Activated CD8-positive, alpha-beta memory T cell treated with anti-CD3 and anti-CD28 coated beads, Interleukin-2, amount 50 U/mL, for 1 hour (primary cell): ENCODE measurements at regions not wholly inside any gene's neighbourhood (a gene's known extent, or its start where the extent isn't known, plus 50 kb on each side); places are given as distances from the start of the nearest gene placed in this dataset.

Source experiments
- DNase-seq: peaks from one replicate; pipeline ENCODE4 v3.0.0-alpha.2; 2020; ENCODE audit errors: extremely low read depth

DNA sequence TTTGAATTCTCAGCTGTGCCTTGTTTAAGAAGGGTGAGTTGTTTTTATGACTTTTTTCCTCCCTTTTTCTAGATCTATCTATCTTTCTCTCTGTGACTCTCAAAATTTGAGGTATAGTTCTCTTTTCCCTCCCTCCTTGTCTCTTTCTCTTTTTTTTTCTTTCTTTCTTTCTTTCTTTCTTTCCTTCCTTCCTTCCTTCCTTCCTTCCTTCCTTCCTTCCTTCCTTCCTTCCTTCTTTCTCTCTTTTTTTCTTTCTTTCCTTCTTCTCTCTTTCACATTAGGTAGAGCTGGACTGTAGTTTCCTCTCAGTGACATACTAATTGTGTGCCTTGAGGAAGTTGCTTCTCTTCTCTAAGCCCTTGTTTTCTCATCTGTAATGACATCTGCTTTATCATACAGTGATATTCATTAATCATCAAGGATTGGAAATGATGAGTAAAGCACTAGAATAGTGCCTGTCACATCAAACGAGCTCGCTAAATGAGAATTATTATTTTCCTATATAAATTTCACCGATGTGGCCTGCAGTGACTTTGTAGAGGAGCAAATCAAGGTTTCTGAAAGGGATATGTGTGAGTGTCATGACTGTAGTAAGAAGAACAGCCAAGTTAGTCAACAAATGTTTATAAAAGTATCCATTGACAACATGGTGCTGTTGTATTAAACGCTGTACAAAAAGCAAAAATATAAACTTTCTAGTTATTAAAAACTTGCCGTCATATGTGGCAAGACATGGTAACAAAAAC, 78.9 kb upstream of the SLC38A2 start:
- DNase-seq, result no peak

DNA sequence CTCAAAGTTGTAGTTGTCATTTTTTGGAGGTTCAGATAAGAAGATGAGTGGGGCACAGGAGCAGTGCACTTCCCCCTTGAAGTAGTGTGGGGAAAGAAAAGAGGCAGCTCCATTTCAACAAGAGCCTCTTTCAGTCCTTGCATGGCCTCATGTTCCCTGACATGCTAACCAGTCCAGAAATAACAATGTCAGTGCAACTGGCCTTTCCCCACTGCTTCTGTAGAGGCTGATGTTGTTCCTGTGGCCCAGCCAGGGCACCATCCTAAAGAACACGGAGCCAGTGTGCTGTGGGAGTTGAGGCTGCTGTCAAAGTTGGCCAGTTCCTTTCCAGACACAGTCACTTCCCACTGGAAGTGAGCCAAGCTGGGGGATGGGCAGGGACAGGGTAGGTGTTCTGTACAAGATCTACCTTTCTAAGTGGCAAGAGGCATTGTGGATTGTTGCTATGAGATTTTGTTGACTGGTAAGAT, 77.7 kb upstream of the SLC38A2 start:
- no peak for DNase-seq

DNA sequence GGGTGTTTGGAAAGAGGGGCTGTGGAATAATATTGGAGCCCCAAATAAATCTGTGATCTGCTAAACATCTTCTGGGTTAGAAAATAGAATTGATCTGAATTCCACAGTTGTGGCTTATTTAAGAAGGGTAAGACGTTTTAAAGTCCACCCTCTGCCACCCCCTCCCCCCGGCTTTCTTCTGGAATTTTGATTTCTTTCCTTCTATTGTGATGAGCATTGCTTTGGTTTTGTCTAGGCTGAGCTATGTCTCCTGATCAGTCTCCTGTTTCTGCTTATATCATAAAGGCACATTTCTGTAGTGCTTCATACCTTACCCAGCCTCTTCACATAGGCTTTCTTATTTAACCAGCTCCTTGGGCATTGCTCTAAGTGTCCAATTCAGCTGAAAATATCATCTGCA, 77.3 kb upstream of the SLC38A2 start:
- no peak for DNase-seq

DNA sequence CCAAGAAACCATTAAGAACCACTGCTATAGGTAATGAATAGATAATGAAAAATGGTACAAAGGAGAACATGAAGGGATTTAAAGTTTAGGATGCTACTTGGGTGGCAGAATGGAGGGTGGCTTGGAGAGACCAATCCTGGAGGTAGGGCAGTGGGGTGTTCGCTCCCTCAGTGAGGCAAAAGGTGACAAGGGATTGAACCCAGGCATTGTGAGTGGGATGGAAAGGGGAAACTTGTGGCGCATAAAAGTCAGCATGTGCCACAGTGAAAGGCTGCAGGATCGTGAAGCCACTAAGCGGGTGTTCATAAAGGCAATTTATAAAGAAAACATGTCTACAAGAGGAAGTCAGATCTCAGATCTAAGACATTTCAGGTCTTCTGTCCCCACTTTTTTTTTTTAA, 76.7 kb upstream of the SLC38A2 start:
- no peak for DNase-seq

DNA sequence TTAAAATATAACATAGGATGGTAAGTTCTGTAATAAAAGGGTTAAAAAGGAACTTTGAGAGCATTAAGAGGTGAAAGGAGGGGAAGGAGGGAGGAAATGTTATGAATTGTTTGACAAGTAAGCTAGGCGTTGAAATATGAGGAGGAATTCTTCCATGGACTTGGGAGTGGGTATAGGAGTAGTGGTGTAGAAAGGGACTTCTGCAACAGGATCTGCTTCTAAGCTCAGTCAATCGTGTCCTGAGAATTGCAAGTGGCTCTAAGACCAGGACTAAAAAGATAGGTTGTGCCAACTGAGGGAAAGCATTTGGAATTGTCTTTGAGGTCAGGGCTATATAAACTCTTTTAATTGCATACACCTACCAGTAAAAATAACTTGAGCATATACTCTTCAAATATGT, 74.1 kb upstream of the SLC38A2 start:
- no peak for DNase-seq

DNA sequence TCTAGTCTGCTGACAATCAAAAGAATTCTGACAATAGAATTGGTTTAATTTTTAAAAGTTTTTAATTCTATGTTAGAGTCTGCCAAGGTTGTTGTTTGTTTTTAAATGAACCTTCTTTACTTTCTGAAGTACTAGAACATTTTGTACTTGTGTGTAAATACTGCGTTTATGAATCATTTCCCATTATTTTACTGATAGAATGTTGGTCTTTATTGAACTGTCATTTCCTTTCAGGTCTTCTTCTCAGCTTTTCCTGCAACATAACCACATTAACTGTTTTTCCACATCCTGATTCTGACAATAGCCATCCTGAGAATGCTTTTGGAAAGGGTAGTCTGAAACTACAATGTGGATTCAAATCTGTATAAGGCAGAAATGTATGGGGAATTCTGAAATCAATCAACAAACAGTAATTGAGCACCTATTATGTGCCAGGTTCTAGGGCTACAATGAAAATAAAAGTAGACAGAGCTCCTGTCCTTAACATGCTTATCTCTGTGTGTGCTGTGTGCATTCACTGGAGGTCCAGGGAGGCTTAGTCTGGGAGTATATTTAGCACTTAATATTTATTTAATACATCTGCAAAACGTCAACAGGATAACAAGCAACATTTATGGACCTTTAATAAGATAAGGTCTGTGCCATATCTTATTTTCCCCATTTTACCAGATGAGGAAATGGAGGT, 73.1 kb upstream of the SLC38A2 start:
- DNase-seq, result no peak

DNA sequence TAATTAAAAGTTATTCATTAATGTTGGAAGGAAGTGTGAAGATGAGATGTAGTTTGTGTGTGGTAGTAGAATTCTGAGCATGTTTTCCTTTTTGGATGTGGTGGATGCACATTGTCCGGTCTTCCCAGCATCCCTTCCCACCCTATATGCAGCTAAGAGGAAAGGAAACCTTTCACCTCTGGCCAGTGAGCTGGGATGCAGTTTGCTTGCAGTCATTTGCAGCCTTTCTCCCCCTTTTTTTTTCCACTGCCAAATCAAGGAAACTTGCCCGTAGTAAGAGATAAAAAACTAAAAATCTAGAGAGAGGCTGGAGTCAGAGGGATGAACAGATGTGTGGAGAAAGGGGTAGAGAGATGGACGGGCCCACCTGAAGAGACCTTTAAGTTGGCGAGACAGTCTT, 72.5 kb upstream of the SLC38A2 start:
- DNase-seq, result no peak

DNA sequence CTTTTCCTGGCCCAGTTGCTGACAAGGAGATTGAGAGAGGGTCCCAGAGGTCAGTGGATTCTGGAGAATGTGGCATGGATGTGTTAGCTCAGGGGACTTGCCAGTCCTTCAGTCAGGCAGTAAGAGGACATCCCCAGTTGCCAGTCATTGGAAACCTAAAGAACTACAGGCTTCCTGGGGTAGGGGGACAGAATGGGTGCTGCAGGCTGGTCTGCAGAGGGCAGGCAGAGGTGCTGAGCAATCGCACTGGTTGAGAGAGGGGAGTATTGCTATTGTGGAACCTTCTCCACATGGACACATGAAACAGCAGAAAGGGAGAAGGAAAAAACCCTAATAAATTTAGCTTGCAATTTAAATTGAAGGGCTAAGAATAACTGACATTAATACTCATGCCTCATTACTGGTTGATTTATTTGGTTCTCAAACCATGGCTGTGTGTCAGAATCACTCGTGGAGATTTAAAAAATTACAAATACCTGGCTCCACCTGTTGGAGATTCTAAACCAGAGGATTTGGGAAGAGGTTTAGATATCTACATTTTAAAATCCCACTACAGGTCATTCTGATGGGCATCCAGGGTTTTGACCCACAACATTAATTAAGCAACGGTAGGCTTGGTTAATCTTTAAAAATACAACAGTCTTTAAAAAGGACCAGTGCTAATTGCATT, 71.2 kb upstream of the SLC38A2 start:
- no peak for DNase-seq

DNA sequence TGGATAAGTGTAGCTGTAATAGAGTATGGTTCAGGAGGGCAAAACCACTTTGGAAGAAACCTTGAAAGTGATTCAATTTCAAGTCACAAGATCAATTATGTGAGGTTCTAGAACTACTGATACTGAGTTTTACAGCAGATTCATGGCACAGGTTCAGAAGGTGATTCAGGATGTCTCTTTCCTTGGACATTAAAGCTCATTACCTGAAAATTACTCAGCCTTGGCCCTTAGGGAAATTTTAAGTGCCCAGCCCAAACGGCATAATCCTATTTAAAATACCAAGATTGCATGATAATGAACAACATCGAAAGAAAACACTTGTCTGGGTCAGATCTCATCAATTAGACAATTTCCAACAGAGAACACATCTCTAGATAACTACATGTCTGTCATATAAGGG, 70.2 kb upstream of the SLC38A2 start:
- DNase-seq, result no peak

DNA sequence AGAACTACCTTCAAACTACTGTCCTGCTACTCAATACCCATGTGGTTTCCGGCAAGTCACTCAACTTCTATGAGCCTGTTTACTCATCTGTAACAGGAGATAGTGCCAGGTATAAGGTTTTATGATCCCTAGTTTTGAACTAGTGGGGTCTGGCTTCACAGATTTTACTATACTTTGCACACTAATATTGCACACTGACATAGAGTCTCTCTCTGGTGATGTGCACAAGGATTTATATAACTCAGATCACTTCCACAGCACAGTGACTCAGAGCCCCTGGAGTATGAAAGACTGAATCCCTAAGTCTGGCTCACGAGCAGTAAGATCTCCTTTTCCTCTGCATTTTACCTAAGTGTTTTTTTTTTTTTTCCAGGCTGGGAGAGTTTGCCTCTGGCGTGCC, 69.7 kb upstream of the SLC38A2 start:
- no peak for DNase-seq

DNA sequence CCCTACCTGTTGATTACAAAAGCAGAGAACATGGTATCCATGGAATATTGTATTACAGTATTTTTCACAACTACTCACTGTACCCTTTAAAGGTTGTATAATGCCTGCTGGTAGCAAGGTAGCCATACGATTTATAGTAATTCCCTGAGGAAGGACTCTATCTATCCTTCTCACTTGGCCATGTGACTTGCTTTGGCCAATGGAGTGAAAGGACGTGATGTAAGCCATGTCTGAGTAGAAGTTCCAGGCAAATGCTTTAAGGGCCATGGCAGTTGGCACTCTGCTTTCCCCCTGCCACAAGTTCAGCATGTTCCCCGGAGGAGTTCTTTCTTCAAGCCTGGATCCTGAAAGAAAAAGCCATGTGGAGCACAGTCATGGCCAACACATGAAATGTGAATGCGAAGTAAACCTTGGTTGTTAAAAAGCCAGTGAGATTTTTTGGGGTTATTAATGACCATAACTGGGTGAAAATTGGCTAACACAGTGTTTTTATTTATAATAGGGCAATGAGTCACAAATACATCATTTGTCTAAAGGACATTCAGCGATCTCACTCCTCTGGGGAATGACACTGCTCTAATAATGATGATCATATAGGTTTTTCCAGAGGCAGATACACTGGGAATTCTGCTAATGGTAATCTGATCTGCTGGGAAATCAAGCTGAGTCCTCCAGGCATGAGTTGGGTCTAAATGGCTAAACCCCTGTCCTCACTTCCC, 67.4 kb upstream of the SLC38A2 start:
- DNase-seq, result no peak

DNA sequence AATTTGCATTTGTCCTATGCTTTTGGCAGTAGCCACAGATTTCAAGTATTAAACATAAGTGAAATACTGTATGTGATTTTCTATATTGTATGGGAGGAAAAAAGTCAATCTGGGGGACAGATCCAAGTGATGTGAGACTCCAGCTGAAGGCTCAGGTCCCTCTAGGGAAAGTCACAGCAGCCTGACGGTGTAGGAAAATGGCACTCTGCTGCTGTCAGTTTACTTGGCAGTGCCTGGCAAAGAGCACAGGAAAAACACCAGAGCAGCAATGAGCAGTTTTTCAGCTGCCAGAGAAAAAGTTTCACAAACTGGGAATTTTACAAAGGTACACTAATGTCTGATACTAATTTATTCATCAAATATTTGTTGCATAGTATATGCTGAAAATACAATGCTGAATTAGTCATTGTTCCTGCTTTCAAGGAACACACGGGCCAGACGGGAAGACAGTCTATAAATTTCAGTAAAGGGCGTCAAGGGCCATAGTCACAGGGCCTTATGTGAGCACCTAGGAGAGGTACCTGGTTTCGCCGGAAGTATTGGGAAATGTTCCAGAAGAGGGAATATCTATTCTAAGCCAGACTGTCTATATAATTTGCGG, 66.2 kb upstream of the SLC38A2 start:
- DNase-seq, result no peak

DNA sequence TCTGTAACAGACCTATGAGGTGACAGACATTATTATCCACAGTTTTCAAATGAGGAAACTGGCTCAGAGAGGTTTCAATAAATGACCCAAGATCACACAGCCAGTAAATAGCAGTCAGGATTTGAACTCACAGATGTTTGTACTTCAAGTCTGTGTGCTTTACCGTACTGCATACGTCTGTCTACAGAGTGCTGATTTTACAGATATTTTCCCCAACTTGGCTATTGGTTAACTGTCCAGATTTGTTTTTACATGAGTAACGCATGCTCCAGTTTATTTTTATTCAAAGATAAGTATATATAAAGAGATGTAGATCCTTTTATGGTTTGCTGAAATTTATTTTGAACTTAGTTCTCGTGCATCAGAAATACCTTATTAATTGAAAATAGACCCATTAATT, 65.7 kb upstream of the SLC38A2 start:
- DNase-seq, result no peak

DNA sequence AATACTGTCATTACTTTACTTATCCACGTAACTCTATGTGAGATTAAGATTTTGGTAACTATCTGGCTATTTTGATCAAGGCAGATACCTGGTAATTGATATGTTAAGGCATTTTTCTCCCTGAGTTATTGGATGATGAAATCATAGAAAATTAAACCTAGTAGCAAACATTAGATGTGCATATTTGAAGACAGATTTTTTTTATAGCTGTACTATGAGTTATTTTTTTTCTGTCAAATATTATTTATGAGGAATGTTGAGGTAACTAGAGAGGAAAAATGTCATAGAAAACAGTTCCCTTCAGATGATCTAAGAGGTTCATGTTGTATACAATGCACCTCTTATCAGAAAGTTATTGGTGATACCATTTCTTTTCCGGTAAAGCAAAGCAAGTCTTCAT, 64.9 kb upstream of the SLC38A2 start:
- DNase-seq, result no peak

DNA sequence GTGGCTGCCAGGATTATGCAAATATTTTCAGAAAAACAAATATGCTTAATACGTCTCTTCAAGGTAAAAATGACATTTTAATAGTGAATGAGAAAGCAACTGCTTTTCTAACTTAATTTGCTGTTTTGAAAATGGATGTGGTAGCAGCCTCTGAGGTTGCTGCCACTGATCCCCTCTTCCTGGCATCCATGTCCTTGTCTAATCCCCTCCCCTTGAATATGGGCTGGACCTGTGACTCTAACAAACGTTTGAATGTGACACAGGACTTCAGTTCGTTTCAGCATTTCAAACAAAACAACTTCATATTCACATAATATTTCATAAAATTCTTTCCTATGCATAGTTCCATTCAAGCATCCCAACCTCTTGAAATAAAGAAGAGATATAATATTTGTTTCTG, 64.2 kb upstream of the SLC38A2 start:
- DNase-seq, result no peak

DNA sequence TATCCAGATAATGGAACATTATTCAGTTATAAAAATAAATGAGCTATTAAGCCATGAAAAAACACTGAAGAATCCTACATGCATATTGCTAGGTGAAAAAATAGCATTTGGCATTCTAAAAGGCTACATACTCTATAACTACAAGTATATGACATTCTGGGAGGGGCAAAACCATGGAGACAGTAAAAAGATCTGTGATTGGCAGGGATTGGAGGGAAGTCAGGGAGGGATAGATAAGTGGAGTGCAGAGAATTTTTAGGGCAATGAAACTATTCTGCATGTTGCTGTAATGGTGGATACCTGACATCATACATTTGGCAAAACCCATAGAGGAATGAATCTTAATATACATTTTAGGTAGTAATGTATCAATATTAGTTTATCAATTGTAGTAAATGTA, 63.1 kb upstream of the SLC38A2 start:
- DNase-seq, result no peak

DNA sequence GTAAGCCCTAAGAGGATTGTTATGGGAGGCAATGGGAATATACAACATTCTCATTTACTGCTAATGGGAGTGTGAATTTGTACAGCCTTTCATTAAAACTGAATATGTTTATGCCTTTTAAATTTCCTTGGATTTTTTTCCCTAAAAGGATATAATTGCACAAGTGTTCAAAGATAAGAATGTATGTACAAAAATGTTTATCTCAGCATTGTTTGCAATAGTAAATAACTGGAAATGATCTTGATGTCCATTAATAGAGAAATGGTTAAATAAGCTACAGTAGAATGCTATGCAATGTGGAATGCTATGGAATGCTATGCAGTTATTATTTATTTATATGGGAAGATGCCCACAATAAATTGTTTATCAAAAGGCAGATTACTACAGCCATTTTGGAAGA, 62.5 kb upstream of the SLC38A2 start:
- DNase-seq, result no peak

DNA sequence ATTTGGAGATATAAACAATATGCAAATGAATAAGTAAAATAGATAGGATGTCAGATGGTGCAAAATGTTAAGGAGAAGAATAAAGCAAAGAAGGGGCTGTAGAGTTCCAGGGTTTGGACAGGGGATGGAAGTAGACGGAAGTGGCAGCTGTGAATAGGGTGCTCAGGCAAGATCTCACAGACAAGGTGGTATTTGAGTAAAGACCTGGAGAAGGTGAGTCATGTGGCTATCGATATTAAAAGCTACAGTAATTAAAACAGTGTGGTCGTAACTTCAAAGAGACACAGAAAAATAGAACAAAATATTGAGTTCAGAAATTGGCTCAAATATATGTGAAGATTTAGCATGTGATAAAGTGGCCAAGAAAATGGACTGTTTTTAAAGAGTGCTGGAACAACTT, 61.3 kb upstream of the SLC38A2 start:
- no peak for DNase-seq

DNA sequence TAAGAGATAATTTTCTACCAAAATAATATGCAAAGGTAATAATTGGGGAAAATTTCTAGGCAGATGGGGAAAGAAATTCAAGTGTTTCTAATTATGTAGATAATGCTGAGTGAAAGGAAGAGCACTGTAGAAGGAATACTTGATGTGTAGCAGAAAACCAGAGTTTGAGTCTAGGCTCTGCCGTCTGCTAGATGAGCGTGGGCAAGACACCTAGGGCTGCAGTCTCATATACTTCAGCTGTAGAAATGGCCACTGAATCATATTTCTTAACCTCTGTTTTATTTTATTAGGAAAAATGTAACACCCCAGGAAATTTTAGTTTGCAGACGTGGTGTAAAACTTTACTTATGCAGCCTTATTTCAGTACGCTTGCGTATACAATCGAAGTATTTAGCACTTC, 59.8 kb upstream of the SLC38A2 start:
- no peak for DNase-seq

DNA sequence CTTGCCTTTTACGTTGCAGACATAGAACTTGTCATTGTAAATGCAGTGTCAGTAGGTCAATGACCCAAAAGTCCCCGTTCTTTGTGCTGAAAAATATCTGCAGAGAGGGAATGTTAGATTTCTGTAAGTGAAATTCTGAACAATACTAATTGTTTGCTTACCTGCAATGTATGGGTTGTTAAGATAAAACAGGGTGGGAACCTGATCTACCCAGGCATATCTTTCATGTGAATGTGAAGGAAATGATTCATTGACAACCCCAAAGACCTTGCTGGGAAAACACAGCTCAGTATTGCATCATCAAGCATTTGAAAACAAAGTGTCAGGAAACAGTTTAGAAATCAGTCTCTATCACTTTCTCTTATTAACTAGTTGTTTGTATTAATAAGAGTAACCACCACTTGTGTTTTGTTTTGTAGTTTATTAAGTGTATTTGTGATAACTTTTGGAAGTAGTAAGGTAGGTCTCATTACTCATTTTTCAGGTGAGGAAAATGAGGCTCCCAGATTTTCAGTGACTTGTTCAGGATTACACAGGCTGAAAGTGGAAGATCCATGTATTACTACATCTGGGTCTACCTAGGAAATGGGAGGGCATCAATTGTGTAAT, 57.9 kb upstream of the SLC38A2 start:
- DNase-seq, result no peak
